Adrenal gland (tissue), 5 donors: ENCODE measurements at regions not wholly inside any gene's neighbourhood (a gene's known extent, or its start where the extent isn't known, plus 50 kb on each side); places are given as distances from the start of the nearest gene placed in this dataset.

Source experiments
- CTCF ChIP-seq, 6 experiments: fragments of 450-650 bp in 4 of 6; fragments of 200-600 bp in 2 of 6; sonication (generic) in 1 of 6; IDR thresholded peaks; 1 replicate in 5 of 6; 2 replicates in 1 of 6; pipeline versions ENCODE4 v1.5.1 to v1.8.0; 2016 to 2021; ENCODE audit warnings: antibody characterized with exemption in 6 of 6, mild to moderate bottlenecking in 2 of 6, moderate library complexity in 1 of 6
- POLR2A ChIP-seq, 2 donors: fragments of 450-650 bp; IDR thresholded peaks; one replicate each; pipeline ENCODE4 v1.6.1; 2017; ENCODE audit warnings: antibody characterized with exemption in 2 of 2, mild to moderate bottlenecking in 2 of 2, moderate library complexity in 1 of 2
- donor health status: DM: no; HTN: no; CAD: no.

GRCh38 chr3:61443886-61444285, 117.5 kb upstream of the PTPRG start:
- no peak for TF ChIP-seq CTCF (IDR thresholded peaks at IDR 0.05)
- TF ChIP-seq POLR2A (IDR thresholded peaks at IDR 0.05) = no peak
